ENCODE measurements at regions not wholly inside any gene's neighbourhood (a gene's known extent, or its start where the extent isn't known, plus 50 kb on each side); places are given as distances from the start of the nearest gene placed in this dataset.

GRCh38 chr4:4685810-4686795, 144.3 kb upstream of the STX18 start:
- TF ChIP-seq CTCF (IDR thresholded peaks at IDR 0.05) (no peak), POLR2A (IDR thresholded peaks at IDR 0.05) (no peak)

Measured in body of pancreas (tissue), 4 donors.